ENCODE measurements at regions not wholly inside any gene's neighbourhood (a gene's known extent, or its start where the extent isn't known, plus 50 kb on each side); places are given as distances from the start of the nearest gene placed in this dataset.

DNA sequence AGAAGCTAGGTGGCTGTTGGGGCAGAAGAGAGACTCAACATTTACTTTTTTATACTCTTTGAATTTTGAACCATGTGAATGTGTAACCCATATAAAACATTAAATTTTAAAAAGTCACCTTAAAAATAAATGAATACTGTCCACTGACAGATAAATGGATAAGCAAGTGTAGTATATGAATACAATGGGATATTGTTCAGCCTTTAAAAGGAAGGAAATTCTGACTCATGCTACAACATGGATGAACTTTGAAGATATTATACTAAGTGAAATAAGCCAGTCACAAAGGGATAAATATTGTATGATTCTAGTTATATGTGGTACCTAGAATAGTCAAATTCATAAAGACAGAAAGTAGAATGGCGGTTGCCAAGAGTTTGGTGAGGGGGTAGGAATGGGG is 113.9 kb downstream of the TMEM174 start:
- Histone ChIP-seq H3K27me3 (peaks cover 0 to 8% (median 4%) of the 10 kb centered on the region in 3 donors), H3K27ac (no peak overlapping the region), H3K9me3 (no peaks in the 10 kb centered on the region), H3K4me1 (no peaks in the 10 kb centered on the region), H3K4me3 (no peak overlapping the region), H3K36me3 (no peaks in the 10 kb centered on the region)
- DNase-seq: no peak
- ATAC-seq: no peak
- in situ Hi-C loops (cut with MboI; ENCODE audit: low sequenced_read_pairs in 4 of 4): no loop called here
- no peak for TF ChIP-seq POLR2A (IDR thresholded peaks at IDR 0.05)
- TF ChIP-seq CTCF (IDR thresholded peaks at IDR 0.05 in 4 of 5, conservative IDR thresholded peaks at IDR 0.05 in 1 of 5): no peak
- intact Hi-C loops (cut with DNase I; ENCODE audit: low total_unique reads): no loop called here

DNA sequence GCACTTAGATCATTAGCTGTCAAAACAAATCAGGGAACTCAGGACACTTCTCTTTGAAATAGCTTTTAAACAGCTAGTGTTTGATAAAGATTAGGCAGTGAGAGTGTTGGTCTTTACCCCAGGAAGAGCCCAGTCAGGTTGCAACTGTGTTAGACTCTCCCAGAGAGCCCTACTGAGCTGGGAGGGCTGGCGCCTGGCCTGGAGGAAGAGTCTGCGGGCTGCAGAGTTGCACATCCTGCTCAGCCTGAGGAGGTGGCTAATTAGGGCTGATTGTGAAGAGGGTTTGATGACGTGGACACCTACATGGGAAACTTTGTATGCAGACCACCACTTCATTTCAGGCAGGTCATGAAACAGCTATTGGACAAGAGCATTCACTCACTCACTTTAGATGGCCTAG is 112.0 kb downstream of the TMEM174 start:
- H3K9me3 ChIP-seq: no peaks in the 10 kb centered on the region
- no peak overlapping the region for H3K27ac ChIP-seq
- ATAC-seq (no peak), DNase-seq (no peak)
- intact Hi-C loops (cut with DNase I; ENCODE audit: low total_unique reads) (no loop called here), in situ Hi-C loops (cut with MboI; ENCODE audit: low sequenced_read_pairs in 4 of 4) (no loop called here)
- no peaks in the 10 kb centered on the region for H3K4me1 ChIP-seq
- peaks cover 0 to 2% (median 0%) of the 10 kb centered on the region in 3 donors for H3K27me3 ChIP-seq
- no peak for TF ChIP-seq POLR2A (IDR thresholded peaks at IDR 0.05)
- TF ChIP-seq CTCF (IDR thresholded peaks at IDR 0.05 in 4 of 5, conservative IDR thresholded peaks at IDR 0.05 in 1 of 5): no peak
- no peaks in the 10 kb centered on the region for H3K36me3 ChIP-seq
- no peak overlapping the region for H3K4me3 ChIP-seq

GRCh38 chr5:73284220-73284795 is 111.3 kb downstream of the TMEM174 start:
- DNase-seq (no peak), ATAC-seq (no peak)
- peaks cover 0 to 2% (median 0%) of the 10 kb centered on the region in 3 donors for H3K27me3 ChIP-seq
- H3K9me3 ChIP-seq: no peaks in the 10 kb centered on the region
- in situ Hi-C loops (cut with MboI; ENCODE audit: low sequenced_read_pairs in 4 of 4): no loop called here
- no peak overlapping the region for H3K4me3 ChIP-seq
- intact Hi-C loops (cut with DNase I; ENCODE audit: low total_unique reads): no loop called here
- H3K27ac ChIP-seq: no peak overlapping the region
- H3K4me1 ChIP-seq: no peaks in the 10 kb centered on the region
- no peaks in the 10 kb centered on the region for H3K36me3 ChIP-seq
- no peak for TF ChIP-seq POLR2A (IDR thresholded peaks at IDR 0.05)
- no peak for TF ChIP-seq CTCF (IDR thresholded peaks at IDR 0.05 in 4 of 5, conservative IDR thresholded peaks at IDR 0.05 in 1 of 5)

DNA sequence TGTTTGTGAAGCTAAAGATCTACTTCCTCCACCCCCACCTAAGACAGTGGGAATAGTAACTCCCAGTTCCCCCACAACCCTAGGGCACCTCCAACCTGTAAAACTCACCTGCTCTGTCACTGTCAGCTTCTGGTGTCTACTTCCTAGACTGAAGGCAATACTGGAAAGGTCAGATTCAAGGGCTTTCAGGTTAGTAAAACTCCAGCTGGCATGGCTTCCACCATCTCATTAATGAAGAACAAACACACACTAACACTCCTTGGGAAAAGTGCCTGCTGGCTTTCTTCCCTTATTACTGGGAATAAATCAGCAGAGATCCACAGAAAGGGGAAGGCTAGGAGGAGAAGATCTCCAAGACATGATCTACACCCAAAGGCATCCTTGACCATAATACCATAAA is 109.9 kb downstream of the TMEM174 start:
- no peak for TF ChIP-seq POLR2A (IDR thresholded peaks at IDR 0.05)
- no peak for TF ChIP-seq CTCF (IDR thresholded peaks at IDR 0.05 in 4 of 5, conservative IDR thresholded peaks at IDR 0.05 in 1 of 5)
- no peak overlapping the region for H3K27ac ChIP-seq
- ATAC-seq (no peak), DNase-seq (no peak)
- intact Hi-C loops (cut with DNase I; ENCODE audit: low total_unique reads) (no loop called here), in situ Hi-C loops (cut with MboI; ENCODE audit: low sequenced_read_pairs in 4 of 4) (no loop called here)
- H3K4me1 ChIP-seq: no peaks in the 10 kb centered on the region
- H3K27me3 ChIP-seq: peaks cover 0 to 10% (median 0%) of the 10 kb centered on the region in 3 donors
- no peaks in the 10 kb centered on the region for H3K9me3 ChIP-seq
- no peak overlapping the region for H3K4me3 ChIP-seq
- H3K36me3 ChIP-seq: no peaks in the 10 kb centered on the region

GRCh38 chr5:73282383-73282782 is 109.4 kb downstream of the TMEM174 start:
- Histone ChIP-seq H3K36me3 (no peaks in the 10 kb centered on the region), H3K27me3 (peaks cover 0 to 11% (median 0%) of the 10 kb centered on the region in 3 donors), H3K9me3 (no peaks in the 10 kb centered on the region), H3K27ac (no peak overlapping the region), H3K4me1 (no peaks in the 10 kb centered on the region), H3K4me3 (no peak overlapping the region)
- no peak for ATAC-seq
- in situ Hi-C loops (cut with MboI; ENCODE audit: low sequenced_read_pairs in 4 of 4): no loop called here
- intact Hi-C loops (cut with DNase I; ENCODE audit: low total_unique reads): no loop called here
- DNase-seq: no peak
- TF ChIP-seq POLR2A (IDR thresholded peaks at IDR 0.05) (no peak), CTCF (IDR thresholded peaks at IDR 0.05 in 4 of 5, conservative IDR thresholded peaks at IDR 0.05 in 1 of 5) (no peak)

All from gastrocnemius medialis (tissue), 4 donors.